ENCODE measurements at regions not wholly inside any gene's neighbourhood (a gene's known extent, or its start where the extent isn't known, plus 50 kb on each side); places are given as distances from the start of the nearest gene placed in this dataset.

GRCh38 chr9:3768286-3768685 is 242.5 kb upstream of the RFX3 start:
- ATAC-seq (no peak), DNase-seq (no peak)
- intact Hi-C loops (cut with micrococcal nuclease) = no loop called here
- Histone ChIP-seq H3K4me3 (ENCODE audit: low read length) (no peak overlapping the region), H3K79me2 (ENCODE audit: low read length) (no peaks in the 10 kb centered on the region), H3K9ac (ENCODE audit: low read length) (no peak overlapping the region), H3K27ac (ENCODE audit: low read length) (no peak overlapping the region), H2AFZ (ENCODE audit: low read length) (no peak overlapping the region), H3K4me2 (ENCODE audit: low read length) (no peak overlapping the region), H3K36me3 (ENCODE audit: low read depth, low read length) (no peaks in the 10 kb centered on the region), H3K27me3 (ENCODE audit: low read length) (no peaks in the 10 kb centered on the region), H3F3A (ENCODE audit: low read length, unreplicated experiment) (no peaks in the 10 kb centered on the region), H3K4me1 (ENCODE audit: insufficient read depth, low read length) (no peaks in the 10 kb centered on the region), H4K20me1 (ENCODE audit: low read length) (no peaks in the 10 kb centered on the region), H3K9me3 (ENCODE audit: low read length) (no peaks in the 10 kb centered on the region), H3K9me2 (replicated peaks; ENCODE audit: low read length) (no peaks in the 10 kb centered on the region)
- ChIA-PET POLR2A (ENCODE audit: unreplicated experiment) (no interaction called here), CTCF (no interaction called here)
- BruUV-seq (replicated peaks) = no TSS peak
- TF ChIP-seq EZH2 (IDR thresholded peaks at IDR 0.05; ENCODE audit: low read length, unreplicated experiment) = no peak
- TF ChIP-seq EZH2phosphoT487 (IDR thresholded peaks at IDR 0.05; ENCODE audit: borderline replicate concordance, low read length) = no peak
- TF ChIP-seq CTCF (conservative IDR thresholded peaks at IDR 0.05; ENCODE audit: low read depth, low read length) = no peak

- no peaks in the 10 kb centered on the region for H3K36me3 ChIP-seq (ENCODE audit: low read depth, low read length)
- no peaks in the 10 kb centered on the region for H3K27me3 ChIP-seq (ENCODE audit: low read length)
- no peak overlapping the region for H3K9ac ChIP-seq (ENCODE audit: low read length)
- H3F3A ChIP-seq (ENCODE audit: low read length, unreplicated experiment) = no peaks in the 10 kb centered on the region
- H3K9me2 ChIP-seq (replicated peaks; ENCODE audit: low read length) = no peaks in the 10 kb centered on the region
- intact Hi-C loops (cut with micrococcal nuclease) = no loop called here
- no TSS peak for BruUV-seq (replicated peaks)
- H3K9me3 ChIP-seq (ENCODE audit: low read length) = no peaks in the 10 kb centered on the region
- no peak overlapping the region for H3K27ac ChIP-seq (ENCODE audit: low read length)
- H3K4me3 ChIP-seq (ENCODE audit: low read length) = no peak overlapping the region
- ATAC-seq (no peak), DNase-seq (no peak)
- H2AFZ ChIP-seq (ENCODE audit: low read length) = no peak overlapping the region
- H3K79me2 ChIP-seq (ENCODE audit: low read length) = no peaks in the 10 kb centered on the region
- no peak overlapping the region for H3K4me2 ChIP-seq (ENCODE audit: low read length)
- no peaks in the 10 kb centered on the region for H4K20me1 ChIP-seq (ENCODE audit: low read length)
- CTCF ChIA-PET = no interaction called here
- POLR2A ChIA-PET (ENCODE audit: unreplicated experiment) = no interaction called here
- H3K4me1 ChIP-seq (ENCODE audit: insufficient read depth, low read length) = peaks cover 19% of the 10 kb centered on the region
- TF ChIP-seq CTCF (conservative IDR thresholded peaks at IDR 0.05; ENCODE audit: low read depth, low read length) (no peak), EZH2 (IDR thresholded peaks at IDR 0.05; ENCODE audit: low read length, unreplicated experiment) (no peak), EZH2phosphoT487 (IDR thresholded peaks at IDR 0.05; ENCODE audit: borderline replicate concordance, low read length) (no peak)
These were observed 236.3 kb upstream of the RFX3 start for GRCh38 chr9:3762076-3762475.

GRCh38 chr9:3760031-3760430 is 234.2 kb upstream of the RFX3 start:
- Histone ChIP-seq H3F3A (ENCODE audit: low read length, unreplicated experiment) (no peaks in the 10 kb centered on the region), H3K27ac (ENCODE audit: low read length) (peak overlapping the region; percentile 11; the same call in 1 of the 2 replicates), H3K79me2 (ENCODE audit: low read length) (no peaks in the 10 kb centered on the region), H4K20me1 (ENCODE audit: low read length) (no peaks in the 10 kb centered on the region), H3K27me3 (ENCODE audit: low read length) (no peaks in the 10 kb centered on the region), H2AFZ (ENCODE audit: low read length) (peak overlapping the region; percentile 78), H3K9me2 (replicated peaks; ENCODE audit: low read length) (no peaks in the 10 kb centered on the region), H3K36me3 (ENCODE audit: low read depth, low read length) (no peaks in the 10 kb centered on the region), H3K9ac (ENCODE audit: low read length) (peak overlapping the region; percentile 49), H3K9me3 (ENCODE audit: low read length) (no peaks in the 10 kb centered on the region), H3K4me3 (ENCODE audit: low read length) (peak overlapping the region; percentile 28; the same call in 1 of the 2 replicates), H3K4me1 (ENCODE audit: insufficient read depth, low read length) (peaks cover 19% of the 10 kb centered on the region), H3K4me2 (ENCODE audit: low read length) (peak overlapping the region; percentile 79)
- POLR2A ChIA-PET (ENCODE audit: unreplicated experiment) = no interaction called here
- BruUV-seq (replicated peaks) = no TSS peak
- intact Hi-C loops (cut with micrococcal nuclease) = no loop called here
- no peak for TF ChIP-seq CTCF (conservative IDR thresholded peaks at IDR 0.05; ENCODE audit: low read depth, low read length)
- no peak for TF ChIP-seq EZH2phosphoT487 (IDR thresholded peaks at IDR 0.05; ENCODE audit: borderline replicate concordance, low read length)
- CTCF ChIA-PET = interaction anchor here (0.6 kb wide), 1 partner anchor 139 kb away, joined by 3 read pairs; no protein-coding TSS in a partner anchor
- ATAC-seq (peak; percentile 64), DNase-seq (peak; percentile 64)

Data from PC-3 (cell line).